H1 (cell line): ENCODE measurements at regions not wholly inside any gene's neighbourhood (a gene's known extent, or its start where the extent isn't known, plus 50 kb on each side); places are given as distances from the start of the nearest gene placed in this dataset.

Source experiments
- NRF1 ChIP-seq: IDR thresholded peaks from 2 replicates; pipeline ENCODE4 v1.6.1; 2011; ENCODE audit warnings: mild to moderate bottlenecking, low read depth, low read length, improper control_type of control experiment
- SIX5 ChIP-seq: IDR thresholded peaks from 2 replicates; pipeline ENCODE4 v1.6.1; 2011; ENCODE audit warnings: mild to moderate bottlenecking, low read depth, low read length
- SP1 ChIP-seq: IDR thresholded peaks from 2 replicates; pipeline ENCODE4 v1.6.1; 2011; ENCODE audit warnings: low read depth, low read length
- USF2 ChIP-seq: IDR thresholded peaks from 2 replicates; pipeline ENCODE4 v1.6.1; 2011; ENCODE audit warnings: low read length, improper control_type of control experiment

DNA sequence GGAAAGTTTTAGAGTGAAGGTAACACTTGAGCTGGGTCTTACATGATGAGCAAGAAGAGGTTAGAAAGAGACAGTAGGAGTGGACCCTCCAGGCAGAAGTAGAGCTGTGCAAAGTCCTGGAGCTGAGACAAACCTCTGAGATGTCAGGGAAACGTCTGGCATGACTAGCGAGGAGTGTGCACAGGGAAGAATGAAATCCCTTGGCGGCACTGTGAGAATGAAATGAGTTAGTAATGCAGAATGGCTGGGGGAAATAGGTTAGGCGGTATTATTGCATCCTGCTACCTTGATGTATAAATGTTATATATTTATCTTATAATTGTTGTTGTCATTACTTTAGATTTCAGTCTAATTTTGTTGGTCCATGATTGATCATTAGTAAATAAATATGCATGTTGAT lies 457.9 kb upstream of the CCL2 start (continued):
- no peak for TF ChIP-seq SIX5
- no peak for TF ChIP-seq SP1
- TF ChIP-seq USF2 = no peak
- TF ChIP-seq NRF1 = no peak
